ENCODE measurements at regions not wholly inside any gene's neighbourhood (a gene's known extent, or its start where the extent isn't known, plus 50 kb on each side); places are given as distances from the start of the nearest gene placed in this dataset.

DNA sequence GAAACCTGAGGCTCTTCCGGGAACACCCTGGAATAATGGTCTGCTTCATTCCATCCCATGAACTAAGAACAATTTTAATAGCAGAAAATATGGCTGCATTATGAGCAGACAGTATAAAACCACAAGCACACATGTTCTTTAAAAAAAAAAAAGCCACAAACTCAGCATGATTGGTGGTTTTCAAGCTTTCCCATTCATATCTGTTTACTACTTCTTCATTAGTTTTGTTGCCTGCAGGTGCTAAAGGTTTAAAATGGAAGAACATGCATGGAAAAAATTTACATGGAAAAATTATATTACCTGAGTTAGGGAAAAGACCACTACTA, 137.9 kb upstream of the HES1 start:
- TF ChIP-seq SALL2 (tag by site-specific recombination; IDR thresholded peaks at IDR 0.05; ENCODE audit: borderline replicate concordance), result no peak
- TF ChIP-seq, protein P1, sequence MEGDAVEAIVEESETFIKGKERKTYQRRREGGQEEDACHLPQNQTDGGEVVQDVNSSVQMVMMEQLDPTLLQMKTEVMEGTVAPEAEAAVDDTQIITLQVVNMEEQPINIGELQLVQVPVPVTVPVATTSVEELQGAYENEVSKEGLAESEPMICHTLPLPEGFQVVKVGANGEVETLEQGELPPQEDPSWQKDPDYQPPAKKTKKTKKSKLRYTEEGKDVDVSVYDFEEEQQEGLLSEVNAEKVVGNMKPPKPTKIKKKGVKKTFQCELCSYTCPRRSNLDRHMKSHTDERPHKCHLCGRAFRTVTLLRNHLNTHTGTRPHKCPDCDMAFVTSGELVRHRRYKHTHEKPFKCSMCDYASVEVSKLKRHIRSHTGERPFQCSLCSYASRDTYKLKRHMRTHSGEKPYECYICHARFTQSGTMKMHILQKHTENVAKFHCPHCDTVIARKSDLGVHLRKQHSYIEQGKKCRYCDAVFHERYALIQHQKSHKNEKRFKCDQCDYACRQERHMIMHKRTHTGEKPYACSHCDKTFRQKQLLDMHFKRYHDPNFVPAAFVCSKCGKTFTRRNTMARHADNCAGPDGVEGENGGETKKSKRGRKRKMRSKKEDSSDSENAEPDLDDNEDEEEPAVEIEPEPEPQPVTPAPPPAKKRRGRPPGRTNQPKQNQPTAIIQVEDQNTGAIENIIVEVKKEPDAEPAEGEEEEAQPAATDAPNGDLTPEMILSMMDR (tag by site-specific recombination; IDR thresholded peaks at IDR 0.05), result no peak
- no peak for TF ChIP-seq ZFP3 (tag by site-specific recombination; IDR thresholded peaks at IDR 0.05; ENCODE audit: low read depth)
- no peak for TF ChIP-seq ZNF768 (tag by site-specific recombination; IDR thresholded peaks at IDR 0.05)
- TF ChIP-seq ZNF10 (tag by site-specific recombination; IDR thresholded peaks at IDR 0.05), result no peak
- TF ChIP-seq BCL11A (tag by site-specific recombination; IDR thresholded peaks at IDR 0.05; ENCODE audit: low read depth), result no peak
- TF ChIP-seq ZNF585B (tag by site-specific recombination; IDR thresholded peaks at IDR 0.05), result no peak
- TF ChIP-seq YY1 (tag by site-specific recombination; IDR thresholded peaks at IDR 0.05), result no peak

All from HEK293 (cell line).